HPDE6-E6E7 (cell line): ENCODE measurements at regions not wholly inside any gene's neighbourhood (a gene's known extent, or its start where the extent isn't known, plus 50 kb on each side); places are given as distances from the start of the nearest gene placed in this dataset.
A peak's percentile ranks its signal among the peaks of the same experiment; 100 is the strongest.

Experiments used
- DNase-seq: peaks from one replicate; pipeline ENCODE4 v3.0.0; 2011; ENCODE audit warnings: missing footprints; ENCODE audit errors: extremely low spot score

- no peak for DNase-seq
Observed at GRCh38 chrX:51798701-51799100, 55.5 kb downstream of the GSPT2 start.

DNA sequence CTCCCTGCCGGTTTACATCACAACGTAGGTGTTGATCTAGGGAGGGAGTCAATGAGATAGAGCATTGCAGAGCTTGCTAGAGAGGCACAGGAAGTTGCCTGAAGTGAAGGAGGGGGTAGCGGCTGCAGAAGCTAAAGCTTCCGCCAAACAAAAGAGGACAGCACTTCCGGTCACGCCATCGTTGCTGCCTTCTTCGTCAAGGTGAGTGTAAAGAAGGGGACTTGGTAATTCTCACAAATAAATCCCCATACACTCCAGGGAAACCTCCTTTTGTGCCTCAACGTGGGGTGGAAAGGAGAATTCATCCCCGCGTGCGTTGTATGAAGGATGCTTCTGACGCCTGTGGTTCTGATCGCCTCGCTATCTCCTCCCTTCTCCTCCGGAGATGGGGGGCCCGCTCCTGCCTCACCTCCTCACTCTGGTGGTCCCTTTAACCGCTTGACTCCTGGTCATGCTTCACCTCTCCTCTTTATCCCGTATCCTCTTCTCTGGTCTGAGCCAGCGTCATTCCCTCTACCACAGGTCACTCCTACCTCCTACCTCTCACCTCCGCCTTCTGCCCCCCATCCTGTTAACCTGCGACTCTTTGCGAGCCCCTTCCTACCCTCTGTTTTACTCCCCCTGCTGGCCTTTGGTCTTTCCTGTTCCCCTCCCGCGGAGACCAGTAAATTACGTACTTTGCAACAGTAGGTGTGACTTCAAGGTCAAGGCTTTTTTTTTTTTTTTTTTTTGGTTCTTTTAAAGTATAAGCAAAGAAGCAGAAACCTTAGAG is 59.9 kb downstream of the GSPT2 start:
- DNase-seq = peak; percentile 12

DNA sequence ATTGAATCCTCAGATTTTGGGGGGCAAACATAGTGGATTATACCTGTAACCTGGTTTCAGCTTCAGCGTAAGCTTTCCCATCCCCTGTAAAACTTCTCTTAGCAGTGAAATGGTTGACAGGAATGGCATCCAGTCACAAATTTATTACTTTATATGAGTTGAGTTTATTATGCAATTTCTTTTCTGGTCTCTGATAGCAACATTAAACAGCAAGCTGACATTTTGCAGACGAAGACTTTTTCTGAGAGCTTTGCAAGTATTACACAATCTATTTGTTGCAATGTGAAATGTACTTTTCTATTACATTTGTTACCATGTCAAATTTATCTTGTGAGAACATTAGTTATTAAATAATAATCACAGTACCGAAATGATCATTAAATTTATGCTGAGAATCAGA is 60.6 kb downstream of the GSPT2 start:
- DNase-seq = no peak

GRCh38 chrX:51804741-51805140 is 61.5 kb downstream of the GSPT2 start:
- no peak for DNase-seq

- DNase-seq = no peak
Observed at GRCh38 chrX:51813886-51814460, 70.7 kb downstream of the GSPT2 start.

GRCh38 chrX:51824061-51824460 is 69.4 kb upstream of the MAGED1 start:
- no peak for DNase-seq

DNA sequence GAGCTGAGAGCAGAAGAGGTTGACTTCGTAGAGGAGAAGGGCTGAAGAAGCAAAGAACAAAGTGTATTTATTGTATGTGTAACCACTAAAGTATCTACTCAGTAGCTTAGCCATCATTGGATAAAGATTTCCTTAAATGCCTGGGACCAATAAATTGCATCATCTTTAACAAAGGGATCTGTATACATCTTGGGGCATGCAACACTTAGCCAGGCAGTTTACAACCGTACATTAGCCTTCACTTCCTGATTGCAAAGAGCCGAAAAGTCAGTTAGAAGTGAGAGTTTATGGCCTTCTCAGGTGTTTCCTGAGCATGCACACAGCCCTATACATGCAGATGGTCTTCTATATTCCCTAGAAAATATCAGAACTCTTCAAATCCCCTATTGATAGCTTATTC is 68.0 kb upstream of the MAGED1 start:
- no peak for DNase-seq

- DNase-seq = no peak
Observed at GRCh38 chrX:51834076-51834475, 59.3 kb upstream of the MAGED1 start.

DNA sequence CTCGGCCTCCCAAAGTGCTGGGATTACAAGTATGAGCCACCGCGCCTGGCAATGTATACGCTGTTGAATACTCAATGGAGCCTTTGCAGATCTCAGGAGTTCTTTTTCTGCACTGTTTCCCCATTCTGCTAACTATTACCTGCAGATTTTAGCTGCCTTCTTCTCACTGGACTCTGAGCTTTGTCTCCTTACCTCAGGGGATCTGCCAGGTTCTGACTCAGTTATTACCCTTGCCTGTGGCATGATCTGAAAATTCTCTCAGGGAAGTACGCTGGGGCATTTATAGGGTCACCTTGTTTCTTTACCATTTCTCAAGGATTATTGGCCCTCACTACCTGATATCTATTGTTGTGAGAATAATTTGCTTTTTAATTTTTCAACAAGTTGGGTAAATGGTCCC is 56.6 kb upstream of the MAGED1 start:
- DNase-seq = no peak

- no peak for DNase-seq
Observed at GRCh38 chrX:51837451-51837850, 56.0 kb upstream of the MAGED1 start.

GRCh38 chrX:51837921-51838320 is 55.5 kb upstream of the MAGED1 start:
- no peak for DNase-seq
